HG02588 (cell line): ENCODE measurements at regions not wholly inside any gene's neighbourhood (a gene's known extent, or its start where the extent isn't known, plus 50 kb on each side); places are given as distances from the start of the nearest gene placed in this dataset.

Experiments
- ATAC-seq: cut with Tn5 transposase; IDR thresholded peaks from one replicate; pipeline ENCODE4 v1.9.1; 2021; ENCODE audit warnings: mild to moderate bottlenecking, moderate library complexity; ENCODE audit not compliant: unreplicated experiment

DNA sequence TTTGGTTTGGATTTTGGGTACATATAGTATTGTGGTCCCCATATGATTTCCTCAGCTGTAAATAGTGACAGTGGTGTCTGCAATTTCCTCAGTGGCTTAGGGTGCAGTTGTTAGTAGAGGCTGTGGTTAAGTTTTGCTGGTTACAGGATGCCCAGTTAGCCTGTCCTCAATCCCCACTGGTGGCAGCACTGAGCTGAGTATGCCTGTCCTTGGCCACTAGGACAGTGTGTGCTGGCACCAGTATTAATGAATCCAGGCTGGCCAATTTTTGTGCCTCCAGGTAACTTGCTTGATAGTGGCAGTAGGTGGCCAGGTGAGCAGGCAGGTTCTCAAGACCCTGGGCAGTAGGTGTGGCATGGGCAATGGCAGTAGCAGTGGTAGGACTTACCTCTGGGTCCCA, 973.1 kb downstream of the TMEM182 start:
- no peak for ATAC-seq

GRCh38 chr2:103738108-103738507, 976.3 kb downstream of the TMEM182 start:
- ATAC-seq = no peak

GRCh38 chr2:103738606-103739005, 976.8 kb downstream of the TMEM182 start:
- ATAC-seq = no peak

GRCh38 chr2:103739186-103739585, 977.4 kb downstream of the TMEM182 start:
- ATAC-seq = no peak

GRCh38 chr2:103739921-103740320, 978.1 kb downstream of the TMEM182 start:
- ATAC-seq = no peak

DNA sequence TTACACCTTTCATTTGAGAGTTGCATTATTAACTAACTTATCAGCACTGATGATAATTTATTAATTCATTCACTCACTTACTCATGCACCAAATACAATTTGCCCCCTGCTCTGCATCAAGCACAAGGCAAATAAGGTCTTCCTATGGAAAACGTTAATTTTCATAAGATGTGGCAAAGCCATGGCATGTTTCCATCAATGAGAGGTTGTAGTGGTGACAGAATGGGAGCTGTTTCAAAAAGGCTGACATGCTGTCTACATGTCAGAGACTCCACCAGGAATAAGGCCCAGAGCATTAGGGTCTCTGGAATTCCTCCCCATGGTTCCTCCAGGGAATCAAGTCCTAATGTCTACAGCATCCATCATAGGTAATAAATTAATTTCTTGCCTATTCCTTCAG, 978.8 kb downstream of the TMEM182 start:
- ATAC-seq = no peak

DNA sequence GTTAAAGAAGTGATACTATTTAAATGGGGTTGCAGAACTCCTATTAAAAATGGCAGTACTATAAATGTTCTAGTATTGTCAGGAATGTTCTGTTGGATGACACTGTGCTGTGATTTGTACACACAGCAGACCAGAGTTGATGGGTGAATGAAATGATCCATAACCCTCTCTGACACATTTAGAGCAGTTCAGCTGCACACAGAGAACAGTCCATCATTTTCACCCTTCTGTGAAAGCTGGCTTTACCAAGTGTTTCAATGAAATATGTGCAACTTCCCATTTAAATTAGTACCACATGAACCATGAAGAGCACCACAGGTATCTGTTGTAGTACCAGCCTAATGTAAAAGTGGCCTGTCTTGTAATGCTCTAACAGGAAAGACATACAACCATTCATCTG, 981.4 kb downstream of the TMEM182 start:
- no peak for ATAC-seq

DNA sequence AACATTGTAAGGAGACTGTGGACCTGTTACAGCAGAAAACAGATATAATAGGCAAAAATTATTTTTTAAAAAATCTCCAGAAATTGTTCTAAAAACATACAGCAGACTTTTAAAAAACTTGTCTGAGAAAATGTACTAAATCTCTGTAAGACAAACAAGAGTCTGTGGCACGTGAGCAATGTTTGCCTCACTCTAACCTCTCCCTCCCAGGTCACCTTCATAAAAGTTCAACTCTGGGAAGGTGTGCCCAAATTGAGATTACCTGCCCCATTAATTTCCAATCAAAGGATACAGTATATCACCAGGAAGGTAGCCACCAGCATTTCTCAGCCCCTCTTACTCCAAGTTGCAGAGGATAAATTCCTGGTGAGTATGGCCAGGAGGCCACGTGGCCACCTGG, 992.7 kb downstream of the TMEM182 start:
- ATAC-seq = no peak

DNA sequence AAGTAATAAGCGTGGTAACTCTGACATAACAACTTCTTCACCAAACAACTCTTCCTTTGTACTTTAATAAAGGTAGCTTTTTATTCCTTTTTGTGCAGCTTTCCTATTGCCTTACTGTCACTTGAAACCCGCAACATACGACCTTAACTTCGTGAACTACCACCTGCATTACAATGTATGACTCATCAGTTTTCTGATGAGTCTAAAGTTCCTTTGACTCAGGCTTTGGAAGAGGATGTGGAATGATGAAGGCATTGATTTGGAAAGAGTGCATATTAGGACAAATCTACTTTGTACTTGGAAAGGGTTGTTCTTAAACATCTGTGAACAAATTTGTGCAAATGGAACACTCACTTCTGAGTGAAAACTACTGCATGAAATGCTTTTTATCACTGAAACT, 1012.1 kb downstream of the TMEM182 start:
- no peak for ATAC-seq

DNA sequence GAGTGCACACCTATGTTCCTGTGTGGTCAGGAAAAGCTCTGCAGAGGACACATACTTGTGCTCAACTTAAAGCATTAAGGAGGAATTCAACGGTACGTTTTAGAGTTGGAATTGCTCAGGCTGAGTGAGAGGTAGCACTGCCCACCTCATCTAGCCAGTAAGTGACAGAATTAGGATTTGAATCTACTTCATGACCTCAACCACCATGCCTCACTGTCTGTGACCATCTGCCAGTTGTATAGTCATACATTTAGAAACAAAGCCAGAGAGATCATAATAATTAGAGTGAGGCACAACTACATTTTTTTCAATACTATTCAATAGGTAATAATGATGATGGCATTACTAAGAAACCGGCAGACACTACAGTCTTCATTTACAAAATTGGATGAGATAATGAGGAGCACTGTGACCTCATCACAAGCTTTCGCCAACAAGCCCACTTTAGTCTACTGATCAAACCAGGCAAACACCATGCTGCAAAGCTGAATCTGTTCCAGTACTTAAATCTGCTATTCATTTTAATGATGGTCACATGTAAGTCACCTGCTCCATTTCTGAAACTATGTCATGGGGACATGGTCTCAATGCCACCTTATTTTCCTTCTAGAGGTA, 1018.4 kb downstream of the TMEM182 start:
- no peak for ATAC-seq

GRCh38 chr2:103781313-103781712, 1019.5 kb downstream of the TMEM182 start:
- no peak for ATAC-seq

GRCh38 chr2:103784261-103784660, 1022.4 kb downstream of the TMEM182 start:
- no peak for ATAC-seq

DNA sequence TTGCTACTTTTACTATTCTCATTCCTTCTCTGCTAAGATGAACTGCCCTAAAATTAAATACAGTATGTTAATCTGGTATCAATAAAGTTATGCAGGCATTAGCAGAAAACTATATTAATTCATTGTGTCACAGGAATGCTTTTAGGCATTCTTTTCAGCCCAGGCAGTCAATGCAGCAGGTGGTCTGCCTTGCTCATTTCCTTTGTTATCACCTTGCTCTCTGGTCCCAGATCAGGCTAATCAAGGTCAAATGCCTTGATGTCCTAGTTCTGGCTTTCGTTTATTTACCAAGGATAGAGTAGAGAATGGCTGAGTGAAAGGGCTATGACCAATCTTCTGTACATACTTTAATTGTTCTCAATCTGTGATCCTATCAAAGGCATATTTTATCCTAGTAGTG, 1023.6 kb downstream of the TMEM182 start:
- no peak for ATAC-seq

DNA sequence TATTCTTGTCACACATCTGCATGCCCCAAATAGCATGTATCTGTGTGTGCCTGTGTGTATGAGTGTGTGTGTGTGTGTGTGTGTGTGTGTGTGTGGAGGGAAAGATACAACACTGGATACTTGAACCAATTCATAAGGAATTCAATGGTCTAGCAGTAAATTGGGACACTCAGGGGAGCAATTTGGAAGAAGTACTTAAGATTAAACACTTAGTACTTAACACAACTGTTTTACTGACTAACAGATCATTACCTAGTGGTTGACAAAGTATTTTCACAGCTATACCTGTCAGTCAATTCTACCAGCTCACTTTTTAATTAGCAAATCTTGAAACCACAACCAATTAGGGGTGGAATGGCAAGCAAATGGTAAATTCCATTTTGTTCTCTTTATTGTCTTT, 1024.1 kb downstream of the TMEM182 start:
- no peak for ATAC-seq

- ATAC-seq = no peak
Observed at GRCh38 chr2:103788389-103788788, 1026.6 kb downstream of the TMEM182 start.

DNA sequence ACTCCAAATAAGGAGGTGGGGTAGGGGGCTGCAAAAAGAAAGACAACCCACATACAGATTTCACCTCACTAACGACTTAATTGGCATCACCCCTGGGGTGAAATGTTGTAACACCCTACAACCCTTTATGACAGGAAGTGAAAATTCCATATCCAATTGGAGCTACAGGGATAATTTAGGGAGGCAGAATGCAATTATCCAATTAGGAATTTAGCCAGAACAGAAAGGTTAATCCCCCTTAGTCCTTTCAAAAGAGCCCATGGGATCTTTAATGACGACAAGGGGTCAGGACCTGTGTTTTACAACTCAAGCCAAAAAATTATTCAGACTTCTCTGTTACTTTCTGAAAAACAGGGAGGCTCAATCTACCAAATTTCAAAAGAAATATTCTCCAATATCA, 1027.1 kb downstream of the TMEM182 start:
- ATAC-seq = no peak

DNA sequence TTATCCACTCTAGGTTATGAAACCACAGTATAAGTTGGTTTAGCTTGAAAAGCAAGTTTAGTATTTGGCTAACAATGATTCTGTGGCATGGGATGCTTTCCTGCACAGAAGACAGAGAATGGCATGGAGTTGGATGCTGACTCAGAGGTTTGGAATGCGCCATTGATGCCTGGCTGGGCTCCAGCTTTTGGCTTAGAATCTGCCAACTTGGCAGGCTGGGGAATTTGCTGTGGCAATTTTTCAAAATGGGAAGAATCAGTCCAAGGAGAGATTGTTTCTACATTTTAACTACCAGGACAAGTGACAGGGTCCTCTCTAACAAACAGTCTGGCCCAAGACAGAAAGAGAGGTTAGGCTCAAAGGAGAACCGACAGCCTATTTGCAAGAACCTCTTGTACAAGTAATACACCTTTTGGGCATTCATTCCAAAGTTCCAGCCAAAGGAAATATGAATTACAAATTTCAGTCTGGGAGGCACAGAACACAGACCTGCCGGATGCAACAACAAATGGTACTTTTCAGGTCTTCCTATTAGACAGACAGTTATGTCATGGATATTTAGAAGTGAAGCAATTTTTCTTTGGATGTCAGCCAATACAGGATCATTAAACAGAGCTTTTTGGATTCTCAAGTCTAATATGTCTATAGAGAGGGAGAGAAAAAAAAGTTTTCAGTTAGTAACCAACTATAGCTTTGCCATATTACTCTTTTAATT, 1027.7 kb downstream of the TMEM182 start:
- ATAC-seq = no peak

- no peak for ATAC-seq
Observed at GRCh38 chr2:103792042-103792441, 1030.2 kb downstream of the TMEM182 start.

- no peak for ATAC-seq
Observed at GRCh38 chr2:103798291-103798690, 1036.5 kb downstream of the TMEM182 start.

GRCh38 chr2:103804013-103804412, 1042.2 kb downstream of the TMEM182 start:
- ATAC-seq = no peak

DNA sequence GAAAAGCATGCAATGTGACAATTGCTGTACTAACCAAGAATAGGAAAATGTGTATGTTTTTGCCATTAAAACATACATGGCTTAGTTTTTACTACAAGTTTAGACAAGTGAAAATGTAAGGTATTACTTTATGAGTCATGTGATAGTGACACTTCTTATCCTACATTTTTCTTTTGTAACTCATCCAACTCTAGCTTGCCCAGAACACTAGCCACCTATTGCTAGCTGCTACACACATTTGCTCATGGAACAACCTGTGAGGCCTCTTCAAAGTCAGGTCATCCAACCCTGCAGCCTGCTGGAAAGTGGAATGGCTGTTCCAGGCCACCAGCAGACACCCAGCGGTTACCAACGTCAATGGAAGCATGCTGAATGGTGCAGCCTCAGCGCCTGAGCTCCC, 1043.9 kb downstream of the TMEM182 start:
- no peak for ATAC-seq

- ATAC-seq = no peak
Observed at GRCh38 chr2:103808814-103809213, 1045.1 kb upstream of the POU3F3 start.

GRCh38 chr2:103809415-103809814, 1044.5 kb upstream of the POU3F3 start:
- no peak for ATAC-seq
